ENCODE measurements at regions not wholly inside any gene's neighbourhood (a gene's known extent, or its start where the extent isn't known, plus 50 kb on each side); places are given as distances from the start of the nearest gene placed in this dataset.
"Not testable (repeated sequence)": the region's sequence is repeated elsewhere in the genome, so short reads cannot be mapped to it uniquely, and the experiment has no call there.

GRCh38 chrX:124238268-124238667 lies 94.2 kb upstream of the TEX13D start:
- DNase-seq (ENCODE audit: low read depth in 2 of 2) = no peak

- DNase-seq (ENCODE audit: low read depth in 2 of 2) = no peak
Observed at GRCh38 chrX:124239324-124239723, 93.1 kb upstream of the TEX13D start.

- DNase-seq (ENCODE audit: low read depth in 2 of 2) = peak in 1 of 2 experiments; percentile 21
Observed at GRCh38 chrX:124239911-124240310, 92.5 kb upstream of the TEX13D start.

- no peak for DNase-seq (ENCODE audit: low read depth in 2 of 2)
Observed at GRCh38 chrX:124240422-124240821, 92.0 kb upstream of the TEX13D start.

GRCh38 chrX:124242131-124242530 lies 90.3 kb upstream of the TEX13D start:
- DNase-seq (ENCODE audit: low read depth in 2 of 2) = no peak

- no peak for DNase-seq (ENCODE audit: low read depth in 2 of 2)
Observed at GRCh38 chrX:124249345-124249744, 83.1 kb upstream of the TEX13D start.

- no peak for DNase-seq (ENCODE audit: low read depth in 2 of 2)
Observed at GRCh38 chrX:124250835-124251437, 81.5 kb upstream of the TEX13D start.

- no peak for DNase-seq (ENCODE audit: low read depth in 2 of 2)
Observed at GRCh38 chrX:124254611-124255010, 77.8 kb upstream of the TEX13D start.

GRCh38 chrX:124256216-124256615 lies 76.2 kb upstream of the TEX13D start:
- no peak for DNase-seq (ENCODE audit: low read depth in 2 of 2)

- no peak for DNase-seq (ENCODE audit: low read depth in 2 of 2)
Observed at GRCh38 chrX:124256629-124257380, 75.7 kb upstream of the TEX13D start.

- DNase-seq (ENCODE audit: low read depth in 2 of 2) = no peak
Observed at GRCh38 chrX:124257924-124258702, 74.3 kb upstream of the TEX13D start.

- no peak for DNase-seq (ENCODE audit: low read depth in 2 of 2)
Observed at GRCh38 chrX:124260845-124261244, 71.6 kb upstream of the TEX13D start.

GRCh38 chrX:124263743-124264142 lies 68.7 kb upstream of the TEX13D start:
- DNase-seq (ENCODE audit: low read depth in 2 of 2) = no peak

GRCh38 chrX:124268099-124268498 lies 64.4 kb upstream of the TEX13D start:
- DNase-seq (ENCODE audit: low read depth in 2 of 2) = no peak

- no peak for DNase-seq (ENCODE audit: low read depth in 2 of 2)
Observed at GRCh38 chrX:124269881-124270280, 62.6 kb upstream of the TEX13D start.

GRCh38 chrX:124271599-124271998 lies 60.9 kb upstream of the TEX13D start:
- DNase-seq (ENCODE audit: low read depth in 2 of 2) = not testable (repeated sequence)

GRCh38 chrX:124272370-124272982 lies 60.0 kb upstream of the TEX13D start:
- DNase-seq (ENCODE audit: low read depth in 2 of 2) = no peak

GRCh38 chrX:124274438-124275181 lies 57.9 kb upstream of the TEX13D start:
- no peak for DNase-seq (ENCODE audit: low read depth in 2 of 2)

GRCh38 chrX:124275182-124275894 lies 57.1 kb upstream of the TEX13D start:
- no peak for DNase-seq (ENCODE audit: low read depth in 2 of 2)

- DNase-seq (ENCODE audit: low read depth in 2 of 2) = no peak
Observed at GRCh38 chrX:124280294-124280902, 52.1 kb upstream of the TEX13D start.
